Femur (tissue), 1 donor: ENCODE measurements at regions not wholly inside any gene's neighbourhood (a gene's known extent, or its start where the extent isn't known, plus 50 kb on each side); places are given as distances from the start of the nearest gene placed in this dataset.
"Not testable (repeated sequence)": the region's sequence is repeated elsewhere in the genome, so short reads cannot be mapped to it uniquely, and the experiment has no call there.

ENCODE experiments used
- DNase-seq: peaks from one replicate; pipeline ENCODE4 v3.0.0-alpha.2; 2017

GRCh38 chr1:118828038-118828437, 160.1 kb downstream of the TBX15 start:
- no peak for DNase-seq

GRCh38 chr1:118827636-118828035, 160.5 kb downstream of the TBX15 start:
- DNase-seq, result no peak

DNA sequence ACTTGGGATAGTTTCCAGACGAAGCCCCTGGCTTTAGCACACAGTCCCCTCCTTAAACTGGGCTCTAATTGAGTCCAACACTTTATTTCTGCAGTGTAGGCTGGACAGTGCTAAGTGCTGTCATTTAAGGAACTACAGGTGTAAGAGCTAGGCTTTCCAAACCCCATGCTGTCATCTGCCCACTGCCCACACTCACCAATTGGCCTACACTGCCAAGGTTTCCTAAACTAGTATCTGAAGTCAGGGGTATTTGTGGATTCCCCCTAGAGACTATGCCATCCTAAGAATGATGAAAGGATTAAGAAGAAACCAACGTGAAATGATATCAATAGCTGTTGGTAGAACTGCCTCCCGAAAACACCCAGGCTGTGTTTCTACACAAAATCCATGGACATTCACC, 160.9 kb downstream of the TBX15 start:
- no peak for DNase-seq

DNA sequence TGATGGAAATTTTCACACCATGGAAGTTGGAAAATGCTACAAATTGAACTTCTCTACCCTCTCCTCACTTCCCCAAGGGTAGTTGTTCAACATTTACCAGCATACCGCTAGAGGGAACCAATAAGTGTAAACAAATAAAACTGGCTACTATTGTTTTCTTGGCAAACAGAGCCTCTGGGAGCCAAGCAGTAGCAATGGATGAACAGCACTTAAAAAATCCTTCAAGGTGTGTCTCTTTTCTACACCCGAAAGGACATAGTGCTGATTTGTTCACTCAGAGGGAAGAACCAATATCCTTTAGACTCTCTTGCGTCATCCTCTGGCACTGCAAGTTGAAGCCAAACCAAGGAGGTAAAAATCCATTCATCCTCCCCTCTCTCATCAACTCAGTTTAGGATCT, 161.5 kb downstream of the TBX15 start:
- no peak for DNase-seq

GRCh38 chr1:118825619-118826018, 162.5 kb downstream of the TBX15 start:
- no peak for DNase-seq

DNA sequence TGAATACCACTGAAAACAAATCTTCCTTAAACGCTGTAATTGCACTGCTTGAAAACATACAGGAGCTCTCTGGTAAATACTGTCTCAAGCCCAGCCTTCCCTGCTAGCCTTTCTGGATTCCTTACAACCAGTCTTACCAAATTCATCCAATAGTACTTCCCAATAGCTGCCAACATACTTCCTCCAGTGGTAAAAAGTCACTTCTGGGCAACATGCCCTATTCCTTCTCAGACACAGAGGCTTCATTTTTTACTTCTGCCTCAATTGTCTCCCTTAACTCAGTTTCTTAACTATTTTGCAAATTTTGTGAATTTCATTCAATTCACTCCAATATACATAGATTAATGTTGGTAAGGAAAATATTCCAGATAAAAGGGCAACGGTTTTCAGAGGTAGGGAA, 166.3 kb downstream of the TBX15 start:
- DNase-seq, result no peak

DNA sequence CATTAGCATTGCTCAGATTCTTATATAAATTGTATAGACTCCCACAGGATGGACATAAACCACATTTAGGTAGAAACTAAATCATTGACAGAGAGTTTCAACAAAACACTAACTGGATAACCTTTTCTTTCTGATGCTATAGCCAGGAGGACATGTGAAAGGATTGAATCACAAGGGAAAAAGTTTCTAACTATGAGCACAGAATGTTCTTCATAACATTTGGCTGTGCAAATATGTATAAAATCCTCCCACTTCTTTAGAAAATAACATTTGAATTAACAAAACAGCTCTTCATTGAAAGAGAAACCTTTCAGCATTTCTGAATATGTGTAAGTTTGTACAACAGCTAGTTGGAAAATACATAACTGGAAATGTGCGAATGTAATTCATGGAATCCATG, 167.3 kb downstream of the TBX15 start:
- no peak for DNase-seq

DNA sequence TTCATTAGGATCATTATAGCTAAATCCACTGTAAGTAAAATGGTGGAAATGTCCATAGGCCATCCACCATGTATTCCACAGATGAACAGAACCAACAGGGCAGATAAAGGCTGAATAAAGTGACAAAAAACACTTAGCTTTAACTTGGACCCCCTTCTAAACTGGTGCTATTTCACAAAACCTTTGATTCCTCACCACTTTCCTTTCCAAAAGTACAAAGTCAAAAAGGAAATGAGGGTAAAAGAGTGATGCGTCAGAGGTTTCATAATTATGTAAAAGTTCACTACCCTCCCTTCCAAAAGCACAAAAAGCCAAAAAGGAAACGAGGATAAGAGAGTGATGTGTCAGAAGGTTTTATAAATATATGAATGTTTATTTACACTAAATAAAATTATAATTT, 172.2 kb downstream of the TBX15 start:
- no peak for DNase-seq

DNA sequence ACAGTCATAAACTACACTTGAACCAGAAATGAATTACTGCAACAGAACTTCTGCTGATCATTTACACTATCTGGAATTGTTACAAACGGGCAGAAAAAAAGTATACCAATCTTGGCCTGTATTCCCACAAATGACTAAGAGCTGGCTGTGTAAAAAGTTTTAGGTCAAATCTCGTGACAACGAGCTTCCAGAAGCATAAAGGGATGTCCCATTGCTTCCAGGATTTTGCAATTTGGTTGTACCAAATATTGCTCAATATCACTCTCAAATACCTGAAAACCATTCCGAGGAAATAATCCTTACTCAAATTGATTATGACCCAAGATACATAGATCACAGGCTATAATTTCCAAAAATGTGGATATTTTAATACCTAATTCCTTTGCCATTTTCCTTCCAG, 175.6 kb downstream of the TBX15 start:
- no peak for DNase-seq

GRCh38 chr1:118811156-118811555, 177.0 kb downstream of the TBX15 start:
- no peak for DNase-seq

DNA sequence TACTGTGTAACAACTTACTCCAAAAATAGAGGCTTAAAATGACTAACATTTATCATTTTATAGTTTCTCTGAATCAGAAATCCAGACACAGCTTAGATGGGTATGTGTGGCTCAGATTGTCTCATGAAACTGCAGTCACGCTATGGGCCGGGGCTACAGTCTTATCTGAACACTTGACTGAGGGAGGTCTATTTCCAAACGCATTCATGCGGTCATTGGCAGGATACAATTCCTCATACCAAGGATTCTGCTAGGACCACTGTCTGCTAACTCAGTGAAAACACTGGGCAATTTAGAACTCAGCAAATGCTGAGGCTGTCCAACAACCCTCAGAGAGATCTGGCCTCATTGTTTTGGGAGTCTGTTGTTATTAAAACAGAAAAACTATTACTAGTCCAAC, 178.6 kb downstream of the TBX15 start:
- no peak for DNase-seq

DNA sequence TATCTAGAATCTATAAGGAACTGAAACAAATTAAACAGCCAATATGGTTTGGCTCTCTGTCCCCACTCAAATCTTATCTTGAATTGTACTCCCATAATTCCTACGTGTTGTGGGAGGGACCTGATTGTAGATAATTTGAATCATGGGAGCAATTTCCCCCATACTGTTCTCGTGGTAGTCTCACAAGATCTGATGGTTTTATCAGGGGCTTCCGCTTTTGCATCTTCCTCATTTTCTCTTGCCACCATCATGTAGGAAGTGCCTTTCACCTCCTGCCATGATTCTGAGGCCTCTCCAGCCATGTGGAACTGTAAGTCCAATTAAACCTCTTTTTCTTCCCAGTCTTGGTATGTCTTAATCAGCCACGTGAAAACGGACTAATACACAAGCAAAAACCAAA, 185.0 kb downstream of the TBX15 start:
- DNase-seq, result not testable (repeated sequence)

GRCh38 chr1:118791094-118791691, 196.9 kb downstream of the TBX15 start:
- no peak for DNase-seq

GRCh38 chr1:118788463-118788862, 199.7 kb downstream of the TBX15 start:
- peak; percentile 71 for DNase-seq

DNA sequence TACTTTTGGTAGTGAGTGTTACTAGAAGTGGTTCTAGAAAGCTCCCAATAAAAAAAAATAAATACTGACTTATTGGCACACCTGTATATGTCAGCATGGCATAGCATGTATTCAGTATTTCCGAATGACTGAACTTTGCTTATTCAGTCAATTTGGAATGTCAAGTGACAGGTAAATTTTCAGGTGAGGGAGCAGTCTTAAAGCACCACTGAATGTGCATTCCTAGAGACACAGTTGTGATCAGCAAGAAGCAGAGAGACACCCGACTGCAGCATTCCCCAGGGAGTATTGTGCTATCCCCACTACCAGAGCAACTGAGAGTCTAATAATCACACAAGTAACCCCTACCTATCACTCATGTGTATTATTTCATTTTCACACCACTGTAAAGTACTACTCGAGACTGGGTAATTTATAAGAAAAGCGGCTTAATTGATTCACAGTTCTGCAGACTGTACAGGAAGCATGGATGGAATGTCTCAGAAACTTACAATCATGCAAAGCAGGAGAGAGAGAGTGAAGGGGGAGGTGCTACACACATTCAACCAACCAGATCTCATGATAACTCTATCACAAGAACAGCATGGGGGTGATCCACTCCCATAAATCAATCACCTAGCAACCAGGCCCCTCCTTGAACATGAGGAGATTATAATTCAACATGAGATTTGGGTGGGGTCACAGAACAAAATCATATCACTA, 201.5 kb downstream of the TBX15 start:
- no peak for DNase-seq

DNA sequence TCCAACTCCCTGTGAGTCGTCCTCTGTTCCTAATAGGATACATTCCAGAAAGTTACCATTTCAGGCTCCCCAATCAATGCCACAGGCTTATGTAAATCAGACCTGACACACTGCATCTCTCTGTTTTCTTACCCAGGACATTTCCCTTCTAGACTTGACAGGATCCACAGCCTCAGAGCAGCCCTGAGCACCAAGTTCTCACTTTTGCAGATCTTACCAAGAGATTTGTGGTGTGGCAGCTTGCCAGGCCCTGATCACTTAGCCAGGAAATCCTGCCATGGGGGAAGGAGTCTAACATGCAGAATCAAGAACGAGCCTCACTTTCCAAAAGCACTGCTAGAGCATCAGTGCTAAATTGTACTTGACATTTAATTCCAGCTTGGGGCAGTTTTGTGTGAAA, 202.9 kb downstream of the TBX15 start:
- peak; percentile 32 for DNase-seq

- DNase-seq, result no peak
Observed at GRCh38 chr1:118783095-118783758, 204.9 kb downstream of the TBX15 start.

- no peak for DNase-seq
Observed at GRCh38 chr1:118773656-118774055, 214.5 kb downstream of the TBX15 start.

GRCh38 chr1:118767971-118768370, 220.2 kb downstream of the TBX15 start:
- no peak for DNase-seq

GRCh38 chr1:118753976-118754375, 234.2 kb downstream of the TBX15 start:
- no peak for DNase-seq

- no peak for DNase-seq
Observed at GRCh38 chr1:118751166-118751565, 237.0 kb downstream of the TBX15 start.

DNA sequence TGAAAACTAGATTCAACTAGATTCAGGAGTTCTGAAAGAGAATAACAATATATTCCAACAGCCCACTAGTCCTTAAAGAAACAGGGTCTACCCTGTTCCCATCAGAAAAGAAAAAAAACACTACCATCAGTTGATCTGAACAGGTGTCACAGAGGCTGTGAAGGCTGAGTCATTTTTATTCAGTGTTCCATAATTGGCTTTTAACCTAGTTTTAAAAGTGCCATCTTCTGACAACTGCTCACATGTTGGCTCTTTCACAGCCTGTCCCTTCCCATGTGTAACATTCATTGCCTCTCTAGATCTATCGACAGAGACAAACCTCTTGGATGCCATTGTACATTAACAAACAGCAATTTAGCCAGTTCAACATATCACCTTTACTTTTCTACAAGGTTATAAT, 243.7 kb downstream of the TBX15 start:
- DNase-seq, result no peak

GRCh38 chr1:118739501-118739900, 248.6 kb downstream of the TBX15 start:
- DNase-seq, result no peak

- no peak for DNase-seq
Observed at GRCh38 chr1:118736322-118736721, 251.8 kb downstream of the TBX15 start.
